ENCODE measurements at regions not wholly inside any gene's neighbourhood (a gene's known extent, or its start where the extent isn't known, plus 50 kb on each side); places are given as distances from the start of the nearest gene placed in this dataset.

DNA sequence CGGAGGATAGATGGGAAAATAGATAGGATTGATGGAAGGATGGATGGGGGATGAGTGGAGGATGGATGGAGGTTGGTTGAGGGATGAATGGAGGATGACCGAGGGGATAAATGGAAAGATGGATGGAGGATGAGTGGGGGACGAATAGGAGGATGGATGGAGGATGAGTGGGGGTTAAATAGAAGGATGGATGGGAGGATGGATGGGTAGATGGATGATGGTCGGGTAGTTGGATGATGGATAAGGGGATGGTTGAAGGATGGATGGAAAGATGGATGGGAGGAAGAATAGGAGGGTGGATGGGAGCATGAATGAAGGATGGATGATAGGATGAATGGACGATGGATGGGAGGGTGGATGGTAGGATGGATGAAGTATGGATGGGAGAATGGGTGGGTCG, 219.3 kb upstream of the IER5L start:
- ATAC-seq, result no peak
- intact Hi-C loops (cut with DNase I), result no loop called here
- Histone ChIP-seq H3K36me3 (ENCODE audit: insufficient read depth in 1 of 2, low read depth in 1 of 2) (no peaks in the 10 kb centered on the region), H3K4me3 (no peak overlapping the region), H3K4me1 (no peaks in the 10 kb centered on the region), H3K9me3 (no peaks in the 10 kb centered on the region), H3K27ac (no peak overlapping the region), H3K27me3 (ENCODE audit: insufficient read depth in 3 of 3, low read length in 2 of 3) (peaks cover 0 to 7% (median 0%) of the 10 kb centered on the region in 3 donors)
- DNase-seq, result no peak
- TF ChIP-seq, protein P1, sequence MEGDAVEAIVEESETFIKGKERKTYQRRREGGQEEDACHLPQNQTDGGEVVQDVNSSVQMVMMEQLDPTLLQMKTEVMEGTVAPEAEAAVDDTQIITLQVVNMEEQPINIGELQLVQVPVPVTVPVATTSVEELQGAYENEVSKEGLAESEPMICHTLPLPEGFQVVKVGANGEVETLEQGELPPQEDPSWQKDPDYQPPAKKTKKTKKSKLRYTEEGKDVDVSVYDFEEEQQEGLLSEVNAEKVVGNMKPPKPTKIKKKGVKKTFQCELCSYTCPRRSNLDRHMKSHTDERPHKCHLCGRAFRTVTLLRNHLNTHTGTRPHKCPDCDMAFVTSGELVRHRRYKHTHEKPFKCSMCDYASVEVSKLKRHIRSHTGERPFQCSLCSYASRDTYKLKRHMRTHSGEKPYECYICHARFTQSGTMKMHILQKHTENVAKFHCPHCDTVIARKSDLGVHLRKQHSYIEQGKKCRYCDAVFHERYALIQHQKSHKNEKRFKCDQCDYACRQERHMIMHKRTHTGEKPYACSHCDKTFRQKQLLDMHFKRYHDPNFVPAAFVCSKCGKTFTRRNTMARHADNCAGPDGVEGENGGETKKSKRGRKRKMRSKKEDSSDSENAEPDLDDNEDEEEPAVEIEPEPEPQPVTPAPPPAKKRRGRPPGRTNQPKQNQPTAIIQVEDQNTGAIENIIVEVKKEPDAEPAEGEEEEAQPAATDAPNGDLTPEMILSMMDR (IDR thresholded peaks at IDR 0.05), result no peak
- 89 to 96% (median 93%) methylated on average over 6 of the region's 6 CpGs for WGBS, 3 donors

DNA sequence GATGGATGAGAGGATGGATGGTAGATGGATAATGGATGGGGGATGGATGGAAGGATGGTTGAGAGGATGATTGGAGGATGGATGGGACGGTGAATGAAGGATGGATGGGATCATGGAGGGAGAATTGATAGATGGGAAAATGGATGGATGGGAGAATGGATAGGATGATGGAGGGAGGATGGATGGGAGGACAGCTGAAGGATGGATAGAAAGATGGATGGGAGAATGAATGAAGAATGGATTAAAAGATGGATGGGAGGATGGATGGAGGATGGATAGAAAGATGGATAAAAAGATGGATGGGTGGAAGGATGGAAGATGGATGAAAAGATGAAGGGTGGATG, 218.3 kb upstream of the IER5L start:
- no peaks in the 10 kb centered on the region for H3K4me1 ChIP-seq
- TF ChIP-seq, protein P1 (IDR thresholded peaks at IDR 0.05), result no peak
- H3K27ac ChIP-seq, result no peak overlapping the region
- ATAC-seq (no peak), DNase-seq (no peak)
- H3K9me3 ChIP-seq, result no peaks in the 10 kb centered on the region
- intact Hi-C loops (cut with DNase I), result no loop called here
- 65 to 73% (median 68%) methylated on average over 1 of the region's 1 CpG for WGBS, 3 donors
- H3K27me3 ChIP-seq (ENCODE audit: insufficient read depth in 3 of 3, low read length in 2 of 3), result peaks cover 0 to 7% (median 0%) of the 10 kb centered on the region in 3 donors
- no peak overlapping the region for H3K4me3 ChIP-seq
- H3K36me3 ChIP-seq (ENCODE audit: insufficient read depth in 1 of 2, low read depth in 1 of 2), result no peaks in the 10 kb centered on the region

DNA sequence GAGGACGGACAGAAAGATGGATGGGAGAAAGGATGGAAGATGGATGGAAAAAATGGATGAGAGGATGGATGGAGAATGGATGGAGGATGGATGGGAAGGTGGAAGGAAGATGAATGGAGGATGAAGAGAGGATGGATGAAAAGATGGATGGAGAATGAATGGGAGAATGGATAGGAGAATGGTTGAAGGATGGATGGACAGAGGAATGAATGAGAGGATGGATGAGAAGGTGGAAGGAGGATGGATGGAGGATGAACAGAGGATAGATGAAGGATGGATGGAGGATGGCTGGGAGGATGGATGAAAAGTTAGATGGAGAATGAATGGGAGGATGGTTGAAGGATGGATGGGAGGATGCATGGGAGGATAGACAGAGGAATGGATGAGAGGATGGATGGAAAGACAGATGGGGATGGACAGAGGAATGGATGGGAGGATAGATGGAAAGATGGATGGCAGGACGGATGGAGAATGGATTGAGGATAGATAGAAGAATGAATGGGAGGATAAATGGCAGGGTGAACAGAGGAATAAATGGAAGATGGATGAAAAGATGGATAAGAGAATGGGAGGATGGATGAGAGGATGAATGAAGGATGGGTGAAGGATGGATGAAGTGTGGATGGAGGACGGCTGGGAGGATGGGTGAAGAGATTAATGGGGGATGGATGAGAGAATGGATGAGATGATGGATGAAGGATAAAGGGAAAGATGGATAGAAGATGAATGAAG, 217.7 kb upstream of the IER5L start:
- Histone ChIP-seq H3K27ac (no peak overlapping the region), H3K27me3 (ENCODE audit: insufficient read depth in 3 of 3, low read length in 2 of 3) (peaks cover 0 to 7% (median 0%) of the 10 kb centered on the region in 3 donors), H3K4me3 (no peak overlapping the region), H3K9me3 (no peaks in the 10 kb centered on the region), H3K36me3 (ENCODE audit: insufficient read depth in 1 of 2, low read depth in 1 of 2) (no peaks in the 10 kb centered on the region), H3K4me1 (no peaks in the 10 kb centered on the region)
- WGBS, 3 donors, result 48 to 83% (median 54%) methylated on average over 3 of the region's 3 CpGs
- DNase-seq, result no peak
- TF ChIP-seq, protein P1 (IDR thresholded peaks at IDR 0.05), result no peak
- intact Hi-C loops (cut with DNase I), result no loop called here
- ATAC-seq, result no peak

DNA sequence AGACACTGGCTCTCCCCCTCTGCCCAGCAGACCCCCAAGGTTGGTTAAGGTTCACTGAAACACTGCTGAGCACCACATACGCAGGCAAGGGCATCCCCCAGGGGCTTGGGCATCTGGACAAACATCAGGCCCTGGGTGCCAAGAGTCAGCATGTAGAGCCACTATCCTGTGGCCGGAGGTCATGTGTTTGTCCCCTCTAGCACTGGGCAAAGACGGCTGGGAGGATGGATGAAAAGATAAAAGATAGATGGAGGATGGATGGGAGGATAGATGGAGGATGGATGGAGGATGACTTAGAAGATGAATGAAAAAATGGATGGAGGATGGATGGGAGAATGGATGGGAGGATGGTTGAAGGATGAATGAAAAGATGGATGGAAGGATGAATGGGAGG, 216.8 kb upstream of the IER5L start:
- Histone ChIP-seq H3K9me3 (no peaks in the 10 kb centered on the region), H3K27ac (no peak overlapping the region), H3K36me3 (ENCODE audit: insufficient read depth in 1 of 2, low read depth in 1 of 2) (no peaks in the 10 kb centered on the region), H3K4me1 (no peaks in the 10 kb centered on the region), H3K27me3 (ENCODE audit: insufficient read depth in 3 of 3, low read length in 2 of 3) (peaks cover 0 to 7% (median 0%) of the 10 kb centered on the region in 3 donors), H3K4me3 (no peak overlapping the region)
- 76 to 87% (median 79%) methylated on average over 3 of the region's 3 CpGs for WGBS, 3 donors
- ATAC-seq, result no peak
- TF ChIP-seq, protein P1 (IDR thresholded peaks at IDR 0.05), result no peak
- DNase-seq, result peak in 1 of 2 donors; percentile 1
- intact Hi-C loops (cut with DNase I), result no loop called here

All from psoas muscle (tissue), 7 donors.